ENCODE measurements at regions not wholly inside any gene's neighbourhood (a gene's known extent, or its start where the extent isn't known, plus 50 kb on each side); places are given as distances from the start of the nearest gene placed in this dataset.
"Not testable (repeated sequence)": the region's sequence is repeated elsewhere in the genome, so short reads cannot be mapped to it uniquely, and the experiment has no call there.

- TF ChIP-seq POLR2AphosphoS5, POLR2A (IDR thresholded peaks at IDR 0.05; ENCODE audit: low read depth, low read length): not testable (repeated sequence)
These were observed 328.8 kb upstream of the SFRP2 start for GRCh38 chr4:154117726-154118125.
